Ovary (tissue), 7 donors: ENCODE measurements at regions not wholly inside any gene's neighbourhood (a gene's known extent, or its start where the extent isn't known, plus 50 kb on each side); places are given as distances from the start of the nearest gene placed in this dataset.

Experiments used
- DNase-seq, 5 donors: peaks; one replicate each; pipeline ENCODE4 v3.0.0-alpha.2; 2019 to 2020
- H3K27ac ChIP-seq, 2 donors: fragments of 200-600 bp; one replicate each; pipeline versions ENCODE4 v1.5.1 to v1.8.0; 2019 to 2022
- H3K27me3 ChIP-seq: fragments of 200-600 bp; one replicate; pipeline ENCODE4 v1.8.0; 2022
- H3K36me3 ChIP-seq: fragments of 200-600 bp; sonication (generic); one replicate; pipeline ENCODE4 v1.5.1; 2019
- H3K4me1 ChIP-seq: one replicate; pipeline ENCODE4 v1.8.1; 2013; ENCODE audit warnings: mild to moderate bottlenecking, moderate library complexity; ENCODE audit not compliant: insufficient read depth
- H3K4me3 ChIP-seq: fragments of 200-600 bp; sonication (generic); one replicate; pipeline ENCODE4 v1.5.1; 2017
- H3K9me3 ChIP-seq, 2 donors: fragments of 200-600 bp in 1 of 2; sonication (generic) in 1 of 2; one replicate each; pipeline versions ENCODE4 v1.5.1 to v1.8.1; 2013 to 2019; ENCODE audit warnings: mild to moderate bottlenecking in 1 of 2, moderate library complexity in 1 of 2
- EP300 ChIP-seq: sonication (generic); formaldehyde crosslinking; IDR thresholded peaks from one replicate; pipeline ENCODE4 v1.6.1; 2017; ENCODE audit warnings: antibody characterized with exemption
- POLR2A ChIP-seq: fragments of 450-650 bp; IDR thresholded peaks from one replicate; pipeline ENCODE4 v1.6.1; 2017; ENCODE audit warnings: antibody characterized with exemption, mild to moderate bottlenecking, moderate library complexity
- WGBS, 3 donors: extraction: QIAGEN DNeasy Blood & Tissue Kit in 1 of 3; methylation state at CpG; one replicate each; pipeline versions ENCODE4 v1.1.5 to v1.1.7; 2013 to 2017; 5-methylcytosine and 5-hydroxymethylcytosine counted together
- intact Hi-C, 4 donors: fragments of 100-400 bp; cut with DNase I; formaldehyde crosslinking; loops; one replicate each; pipeline versions ENCODE4 v1.11.0 to v1.15.1; 2022 to 2023
- TF ChIP-seq, protein P1 (sequence below), 3 donors: fragments of 450-650 bp in 2 of 3; fragments of 200-600 bp in 1 of 3; IDR thresholded peaks; one replicate each; pipeline versions ENCODE4 v1.5.1 to v1.8.0; 2016 to 2022; ENCODE audit warnings: antibody characterized with exemption in 3 of 3, mild to moderate bottlenecking in 1 of 3
- donor health status: DM: no; HTN: no; CAD: no; lungs with moderate emphysema.
- donor health status: DM: no; HTN: no; CAD: no.
- donor health status: Bipolar disorder and iron deficiency.
- donor health status: DM: no; HTN: no; CAD: no.
- donor health status: DM: yes; HTN: yes; CAD: no.

- no peaks in the 10 kb centered on the region for H3K27me3 ChIP-seq
- no peak overlapping the region for H3K4me3 ChIP-seq
- no peaks in the 10 kb centered on the region for H3K36me3 ChIP-seq
- WGBS, 3 donors, result 74 to 90% (median 88%) methylated on average over 1 of the region's 1 CpG
- H3K4me1 ChIP-seq, result no peaks in the 10 kb centered on the region
- no peak for DNase-seq
- no peak overlapping the region for H3K27ac ChIP-seq
- intact Hi-C loops, result no loop called here
- no peaks in the 10 kb centered on the region for H3K9me3 ChIP-seq
- TF ChIP-seq POLR2A (no peak), EP300 (no peak)
- TF ChIP-seq, protein P1, sequence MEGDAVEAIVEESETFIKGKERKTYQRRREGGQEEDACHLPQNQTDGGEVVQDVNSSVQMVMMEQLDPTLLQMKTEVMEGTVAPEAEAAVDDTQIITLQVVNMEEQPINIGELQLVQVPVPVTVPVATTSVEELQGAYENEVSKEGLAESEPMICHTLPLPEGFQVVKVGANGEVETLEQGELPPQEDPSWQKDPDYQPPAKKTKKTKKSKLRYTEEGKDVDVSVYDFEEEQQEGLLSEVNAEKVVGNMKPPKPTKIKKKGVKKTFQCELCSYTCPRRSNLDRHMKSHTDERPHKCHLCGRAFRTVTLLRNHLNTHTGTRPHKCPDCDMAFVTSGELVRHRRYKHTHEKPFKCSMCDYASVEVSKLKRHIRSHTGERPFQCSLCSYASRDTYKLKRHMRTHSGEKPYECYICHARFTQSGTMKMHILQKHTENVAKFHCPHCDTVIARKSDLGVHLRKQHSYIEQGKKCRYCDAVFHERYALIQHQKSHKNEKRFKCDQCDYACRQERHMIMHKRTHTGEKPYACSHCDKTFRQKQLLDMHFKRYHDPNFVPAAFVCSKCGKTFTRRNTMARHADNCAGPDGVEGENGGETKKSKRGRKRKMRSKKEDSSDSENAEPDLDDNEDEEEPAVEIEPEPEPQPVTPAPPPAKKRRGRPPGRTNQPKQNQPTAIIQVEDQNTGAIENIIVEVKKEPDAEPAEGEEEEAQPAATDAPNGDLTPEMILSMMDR (IDR thresholded peaks at IDR 0.05), result no peak
Observed at GRCh38 chr1:191929383-191929782, 228.9 kb upstream of the RGS18 start.

DNA sequence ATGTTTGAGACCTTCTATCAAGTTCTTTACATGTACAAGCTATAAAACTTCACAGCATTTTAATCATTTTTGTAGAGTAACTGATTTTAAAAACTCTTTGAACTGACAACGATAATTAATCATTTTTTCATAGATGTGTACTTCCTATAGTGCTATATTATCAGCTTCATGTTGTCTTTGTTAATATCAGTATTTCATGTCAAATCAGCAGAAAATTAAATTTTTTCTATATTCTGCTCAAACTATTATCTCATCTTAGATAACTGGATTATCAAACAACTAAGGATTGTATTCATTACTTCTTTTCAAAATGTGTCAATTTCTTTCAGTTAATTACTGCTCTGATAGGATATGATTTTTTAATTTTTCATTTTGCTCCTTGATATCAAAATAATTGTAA is 214.6 kb upstream of the RGS18 start:
- Histone ChIP-seq H3K27me3 (no peaks in the 10 kb centered on the region), H3K36me3 (no peaks in the 10 kb centered on the region), H3K27ac (no peak overlapping the region), H3K4me1 (no peaks in the 10 kb centered on the region), H3K9me3 (no peaks in the 10 kb centered on the region), H3K4me3 (no peak overlapping the region)
- TF ChIP-seq EP300 (no peak), POLR2A (no peak)
- TF ChIP-seq, protein P1 (IDR thresholded peaks at IDR 0.05), result no peak
- no peak for DNase-seq
- WGBS, 3 donors, result 86 to 91% (median 90%) methylated on average over 1 of the region's 1 CpG
- intact Hi-C loops, result no loop called here

DNA sequence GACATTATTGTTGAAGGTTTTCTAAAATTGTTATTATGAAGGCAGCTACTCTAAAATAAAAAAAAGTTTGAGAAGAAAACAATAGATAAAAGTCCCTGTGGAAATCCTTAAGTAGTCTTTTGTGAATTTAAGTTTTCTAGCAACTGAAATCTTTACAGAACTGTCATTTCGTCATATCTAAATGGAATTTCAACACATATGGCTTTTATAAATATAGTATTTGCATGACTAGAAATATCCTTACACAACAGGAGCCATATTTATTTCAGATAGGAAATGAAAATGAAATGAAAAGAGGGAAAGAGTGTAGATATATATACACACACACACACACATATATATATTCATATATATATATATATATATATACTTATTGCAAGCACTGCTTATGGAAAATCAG is 204.7 kb upstream of the RGS18 start:
- Histone ChIP-seq H3K9me3 (no peaks in the 10 kb centered on the region), H3K36me3 (no peaks in the 10 kb centered on the region), H3K27ac (no peak overlapping the region), H3K4me1 (no peaks in the 10 kb centered on the region), H3K27me3 (no peaks in the 10 kb centered on the region), H3K4me3 (no peak overlapping the region)
- WGBS, 3 donors, result 58 to 72% (median 62%) methylated on average over 1 of the region's 1 CpG
- TF ChIP-seq POLR2A, result no peak
- no peak for TF ChIP-seq EP300
- TF ChIP-seq, protein P1 (IDR thresholded peaks at IDR 0.05), result no peak
- intact Hi-C loops, result no loop called here
- DNase-seq, result no peak

- intact Hi-C loops, result no loop called here
- no peak overlapping the region for H3K27ac ChIP-seq
- no peaks in the 10 kb centered on the region for H3K36me3 ChIP-seq
- no peaks in the 10 kb centered on the region for H3K9me3 ChIP-seq
- TF ChIP-seq EP300 (no peak), POLR2A (no peak)
- TF ChIP-seq, protein P1 (IDR thresholded peaks at IDR 0.05), result no peak
- WGBS, 3 donors, result 37 to 50% (median 39%) methylated on average over 4 of the region's 4 CpGs
- H3K4me1 ChIP-seq, result no peaks in the 10 kb centered on the region
- no peak for DNase-seq
- no peaks in the 10 kb centered on the region for H3K27me3 ChIP-seq
- H3K4me3 ChIP-seq, result no peak overlapping the region
Observed at GRCh38 chr1:191959856-191960255, 198.4 kb upstream of the RGS18 start.

- WGBS, 3 donors, result 92 to 98% (median 96%) methylated on average over 2 of the region's 2 CpGs
- TF ChIP-seq EP300, result no peak
- no peak for TF ChIP-seq POLR2A
- TF ChIP-seq, protein P1 (IDR thresholded peaks at IDR 0.05), result no peak
- H3K9me3 ChIP-seq, result no peaks in the 10 kb centered on the region
- H3K4me3 ChIP-seq, result no peak overlapping the region
- no peak for DNase-seq
- no peak overlapping the region for H3K27ac ChIP-seq
- H3K27me3 ChIP-seq, result no peaks in the 10 kb centered on the region
- no peaks in the 10 kb centered on the region for H3K4me1 ChIP-seq
- no peaks in the 10 kb centered on the region for H3K36me3 ChIP-seq
- intact Hi-C loops, result no loop called here
Observed at GRCh38 chr1:191963286-191963685, 195.0 kb upstream of the RGS18 start.
